Transverse colon (tissue), 3 donors: ENCODE measurements at regions not wholly inside any gene's neighbourhood (a gene's known extent, or its start where the extent isn't known, plus 50 kb on each side); places are given as distances from the start of the nearest gene placed in this dataset.

Source experiments
- CTCF ChIP-seq, 5 experiments: fragments of 200-600 bp in 3 of 5; fragments of 450-650 bp in 2 of 5; sonication (generic) in 3 of 5; IDR thresholded peaks; 1 replicate in 2 of 5; 2 replicates in 3 of 5; pipeline ENCODE4 v1.5.1; 2016 to 2017; ENCODE audit warnings: antibody characterized with exemption in 5 of 5, inconsistent platforms in 3 of 5, mild to moderate bottlenecking in 2 of 5, moderate library complexity in 1 of 5
- EP300 ChIP-seq: sonication (generic); formaldehyde crosslinking; IDR thresholded peaks from one replicate; pipeline ENCODE4 v1.6.1; 2017; ENCODE audit warnings: antibody characterized with exemption, low read depth
- POLR2A ChIP-seq: fragments of 450-650 bp; IDR thresholded peaks from one replicate; pipeline ENCODE4 v1.6.1; 2016; ENCODE audit warnings: antibody characterized with exemption, mild to moderate bottlenecking, moderate library complexity

- TF ChIP-seq CTCF (IDR thresholded peaks at IDR 0.05): no peak
- no peak for TF ChIP-seq EP300
- no peak for TF ChIP-seq POLR2A
Measured at GRCh38 chr18:53798516-53798915, 426.0 kb downstream of the MBD2 start.
